DMS153 treated with DMSO at 0.1 percent for 48 hours (cell line): ENCODE measurements at regions not wholly inside any gene's neighbourhood (a gene's known extent, or its start where the extent isn't known, plus 50 kb on each side); places are given as distances from the start of the nearest gene placed in this dataset.
"Not testable (repeated sequence)": the region's sequence is repeated elsewhere in the genome, so short reads cannot be mapped to it uniquely, and the experiment has no call there.

Source experiments
- DNase-seq: peaks from one replicate; lab custom pipeline; 2025; ENCODE audit not compliant: unreplicated experiment; lab: John Stamatoyannopoulos, UW

DNA sequence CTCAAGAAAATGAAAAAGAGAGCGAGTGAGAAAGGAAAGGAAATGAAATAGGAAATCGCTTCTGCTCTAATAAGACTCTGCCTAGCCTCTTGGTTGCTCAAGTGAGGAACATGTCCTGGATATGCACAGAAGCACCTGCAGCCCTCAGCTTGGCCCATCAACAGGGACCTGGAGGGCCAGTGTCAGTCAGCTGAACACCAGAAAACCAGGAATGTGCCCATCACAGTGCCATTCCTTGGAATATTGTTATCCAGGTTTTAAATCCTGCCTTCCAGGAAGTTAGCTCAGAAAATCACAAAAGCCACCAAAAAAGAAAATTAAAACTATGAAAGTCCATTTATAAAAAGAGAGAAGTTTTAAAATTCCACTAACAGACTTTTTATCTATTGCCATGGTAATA is 173.4 kb upstream of the TPM1 start:
- no peak for DNase-seq

DNA sequence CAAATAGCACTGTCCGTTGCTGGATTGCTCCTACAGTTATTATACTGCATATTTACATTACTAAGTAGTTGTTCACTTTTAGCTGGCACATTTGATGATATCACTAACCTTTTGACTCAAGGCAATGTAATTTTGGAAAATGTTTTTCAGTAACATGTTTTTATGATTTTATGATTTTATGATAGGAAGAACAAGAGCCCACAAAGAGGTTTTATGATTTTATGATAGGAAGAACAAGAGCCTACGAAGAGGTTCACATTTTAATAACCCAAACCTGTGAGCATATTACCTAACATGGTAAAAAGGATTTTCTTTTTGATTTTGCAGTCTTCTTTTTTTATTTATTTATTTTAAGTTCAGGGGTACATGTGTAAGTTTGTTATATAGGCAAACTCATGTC is 172.3 kb upstream of the TPM1 start:
- DNase-seq: no peak

DNA sequence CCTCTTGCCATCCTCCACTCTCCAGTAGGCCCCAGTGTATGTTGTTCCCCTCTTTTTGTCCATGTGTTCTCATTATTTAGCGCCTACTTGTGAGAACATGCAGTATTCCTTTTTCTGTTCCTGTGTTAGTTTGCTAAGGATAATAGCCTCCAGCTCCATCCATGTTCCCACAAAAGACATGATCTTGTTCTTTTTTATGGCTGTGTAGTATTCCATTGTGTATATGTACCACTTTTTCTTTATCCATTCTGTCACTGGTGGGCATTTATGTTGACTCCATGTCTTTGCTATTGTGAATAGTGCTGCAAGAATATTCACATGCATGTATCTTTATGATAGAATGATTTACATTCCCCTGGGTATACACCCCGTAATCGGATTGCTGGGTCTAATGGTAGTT is 171.8 kb upstream of the TPM1 start:
- DNase-seq: not testable (repeated sequence)

GRCh38 chr15:62873203-62873602 is 169.3 kb upstream of the TPM1 start:
- DNase-seq: no peak

DNA sequence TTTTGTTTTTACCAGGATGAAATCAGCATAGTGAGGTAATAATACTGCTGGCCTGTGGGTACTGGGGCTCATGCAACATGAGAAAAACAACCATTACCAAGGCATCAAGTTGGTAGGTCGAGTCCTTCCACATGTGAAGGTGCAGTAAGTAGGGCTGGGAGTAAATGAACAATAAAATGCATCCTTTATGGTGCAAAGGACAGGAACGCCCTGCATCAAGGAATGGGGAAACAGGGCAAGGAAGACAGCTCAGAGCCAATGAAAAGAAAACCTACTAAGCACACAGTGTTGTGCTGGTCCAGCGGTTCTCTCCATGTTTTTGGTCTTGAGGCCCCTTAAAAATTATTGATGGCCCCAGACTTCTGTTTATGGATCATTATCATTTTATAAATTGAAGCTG is 168.5 kb upstream of the TPM1 start:
- no peak for DNase-seq

DNA sequence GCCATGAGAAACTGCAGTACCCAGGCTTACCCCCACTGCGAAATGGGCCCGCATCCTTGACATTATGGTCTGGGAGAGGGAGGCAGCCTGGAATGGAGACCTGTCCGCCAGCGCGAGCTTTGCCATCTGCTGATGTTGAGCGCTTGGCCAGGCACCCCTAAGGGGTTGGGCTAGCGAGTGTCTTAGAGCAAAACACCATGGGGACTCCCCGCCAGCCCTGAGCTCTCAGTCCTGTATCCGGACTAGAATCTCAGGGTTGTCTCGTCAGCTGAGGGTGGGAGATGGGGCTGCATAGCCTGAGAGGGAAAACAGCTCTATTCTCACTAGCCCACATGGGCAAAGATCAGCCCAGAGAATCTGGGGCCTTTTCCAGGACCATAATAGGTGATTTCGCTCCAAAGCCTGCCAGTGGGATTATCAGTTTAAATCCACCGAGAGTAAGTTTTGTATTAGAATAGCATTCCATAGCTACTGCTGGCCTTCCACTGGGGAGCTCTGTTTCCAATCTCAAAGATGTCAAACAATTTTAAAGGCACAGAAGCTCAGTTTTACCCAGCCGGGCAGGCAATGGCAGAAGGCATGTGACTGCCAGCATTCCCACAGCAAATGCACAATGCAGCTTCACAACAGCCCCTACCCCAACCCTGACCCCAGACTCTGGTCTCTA is 167.5 kb upstream of the TPM1 start:
- DNase-seq: no peak

- no peak for DNase-seq
These were observed 166.9 kb upstream of the TPM1 start for GRCh38 chr15:62875626-62876021.

DNA sequence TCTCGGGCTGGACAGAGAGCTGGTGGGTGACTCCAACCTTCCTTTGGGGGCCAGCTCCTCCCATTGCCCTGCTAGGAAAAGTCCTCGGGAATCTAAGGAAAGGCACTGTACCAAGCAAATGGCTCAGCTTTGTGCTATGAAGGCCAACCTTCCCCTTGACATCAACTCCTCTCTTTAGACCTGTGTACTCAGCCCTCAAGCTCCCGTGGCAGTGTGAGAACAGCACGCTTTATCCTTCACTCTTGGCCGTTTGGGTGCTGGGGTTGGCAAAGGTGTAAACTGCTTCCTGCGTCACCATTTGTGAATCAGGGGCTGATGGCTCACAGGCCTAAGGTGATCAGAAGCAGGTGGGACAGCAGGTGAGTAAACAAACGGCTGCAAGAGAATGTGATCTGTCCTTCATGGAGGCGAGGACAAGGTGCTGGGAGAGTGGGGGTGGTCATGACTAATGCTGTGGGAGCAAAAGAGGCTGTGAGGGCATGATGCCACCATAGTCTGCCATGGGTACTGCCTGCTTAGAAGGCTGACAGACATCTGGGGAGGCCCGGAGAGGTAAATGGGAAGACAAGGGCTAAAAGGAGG is 165.2 kb upstream of the TPM1 start:
- no peak for DNase-seq

GRCh38 chr15:62878070-62878469 is 164.5 kb upstream of the TPM1 start:
- no peak for DNase-seq

DNA sequence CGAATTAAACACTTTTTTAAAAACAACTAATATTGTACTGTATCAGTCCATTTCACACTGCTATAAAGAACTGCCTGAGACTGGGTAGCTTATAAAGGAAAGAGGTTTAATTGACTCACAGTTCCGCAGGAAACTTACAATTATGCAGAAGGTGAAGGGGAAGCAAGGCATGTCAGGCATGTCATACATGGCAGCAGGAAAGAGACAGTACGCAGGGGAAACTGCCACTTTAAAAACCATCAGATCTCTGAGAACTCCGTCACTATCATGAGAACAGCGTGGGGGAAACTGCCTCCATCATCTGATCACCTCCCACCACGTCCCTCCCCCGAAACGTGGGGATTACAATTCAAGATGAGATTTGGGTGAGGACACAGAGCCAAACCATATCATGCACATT is 162.8 kb upstream of the TPM1 start:
- no peak for DNase-seq

DNA sequence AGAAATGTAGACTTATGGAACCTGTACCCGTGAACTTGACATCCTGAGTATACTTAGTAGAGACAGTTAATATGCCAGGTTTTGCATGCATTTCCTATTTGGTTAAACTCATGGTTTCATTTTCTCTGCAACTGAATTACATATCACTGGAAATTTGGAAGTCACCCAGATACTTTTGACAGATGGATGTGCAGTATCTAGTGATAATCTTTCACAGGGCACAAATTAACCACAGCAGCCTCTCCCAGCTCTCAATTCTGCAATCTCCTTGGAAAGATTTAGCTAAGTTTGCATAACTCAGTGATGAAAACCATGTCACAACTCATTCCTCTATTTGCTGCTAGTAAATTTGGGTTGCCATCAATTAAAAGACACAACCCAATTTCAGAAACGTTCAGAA is 162.3 kb upstream of the TPM1 start:
- no peak for DNase-seq

DNA sequence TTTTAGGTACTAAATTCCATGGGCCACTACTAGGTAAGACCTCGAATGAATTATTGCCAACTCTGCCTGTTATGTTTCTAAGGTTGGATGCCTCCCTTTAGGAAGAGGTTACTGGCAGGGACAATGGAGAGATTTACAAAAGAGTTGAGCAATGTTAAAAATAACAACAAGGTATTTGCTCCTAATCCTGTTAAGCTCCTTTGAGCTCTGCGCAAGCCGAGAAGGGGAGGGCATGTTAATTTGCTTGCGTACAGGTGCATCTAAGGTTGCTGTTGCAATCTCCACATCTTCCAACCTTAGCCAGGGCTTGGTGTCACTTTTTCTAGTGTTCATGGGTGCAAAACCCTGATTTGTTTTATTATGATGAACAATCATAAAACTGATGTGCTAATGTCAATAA is 161.5 kb upstream of the TPM1 start:
- DNase-seq: no peak

DNA sequence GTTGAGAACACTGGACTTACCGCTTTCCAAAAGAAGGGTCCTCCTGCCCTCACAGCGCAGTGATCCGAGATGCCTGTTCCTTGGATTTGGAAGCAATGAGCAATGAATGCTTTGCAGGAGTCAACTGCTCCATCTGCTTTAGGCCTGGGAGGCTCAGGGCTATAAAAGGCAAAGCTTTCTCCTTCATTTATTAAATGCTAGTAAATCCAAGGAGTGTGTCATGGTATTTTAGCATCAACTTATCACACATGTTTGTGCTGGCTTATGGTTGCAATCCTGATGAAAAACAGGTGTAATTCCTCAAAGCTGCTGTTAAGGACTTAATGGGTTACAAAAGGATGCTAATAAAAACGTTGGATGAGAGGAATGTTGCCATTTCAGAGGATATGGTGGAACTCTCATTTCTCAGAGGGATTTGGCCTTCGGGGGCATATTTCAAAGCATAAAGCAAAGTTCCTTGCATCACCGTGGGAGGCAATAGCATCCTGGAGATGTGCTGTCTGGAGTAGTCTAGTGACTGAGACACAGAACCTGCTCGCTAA is 158.5 kb upstream of the TPM1 start:
- no peak for DNase-seq

GRCh38 chr15:62886431-62887071 is 156.0 kb upstream of the TPM1 start:
- no peak for DNase-seq

GRCh38 chr15:62887113-62887570 is 155.4 kb upstream of the TPM1 start:
- DNase-seq: no peak

DNA sequence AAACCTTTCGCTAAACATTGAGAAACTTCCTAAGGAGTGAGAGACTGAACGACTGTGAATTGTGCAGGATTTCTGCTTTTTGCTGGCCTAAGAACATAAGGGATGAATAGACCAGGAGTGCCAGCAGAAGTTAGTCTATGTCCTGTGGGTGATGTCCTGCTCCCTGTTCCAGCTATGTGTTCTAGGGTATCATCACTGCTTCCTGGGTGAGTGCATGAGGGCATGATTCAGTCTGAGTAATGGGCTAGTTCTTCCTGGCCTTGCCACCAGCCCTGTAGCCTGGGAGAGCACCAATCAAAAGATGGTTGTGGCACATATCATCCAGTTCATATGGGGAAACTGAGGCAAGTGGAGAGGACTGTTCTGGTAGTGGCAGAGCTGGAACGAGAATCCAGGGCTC is 153.9 kb upstream of the TPM1 start:
- DNase-seq: no peak

- no peak for DNase-seq
These were observed 153.3 kb upstream of the TPM1 start for GRCh38 chr15:62889141-62889661.

GRCh38 chr15:62889734-62890505 is 152.6 kb upstream of the TPM1 start:
- no peak for DNase-seq

DNA sequence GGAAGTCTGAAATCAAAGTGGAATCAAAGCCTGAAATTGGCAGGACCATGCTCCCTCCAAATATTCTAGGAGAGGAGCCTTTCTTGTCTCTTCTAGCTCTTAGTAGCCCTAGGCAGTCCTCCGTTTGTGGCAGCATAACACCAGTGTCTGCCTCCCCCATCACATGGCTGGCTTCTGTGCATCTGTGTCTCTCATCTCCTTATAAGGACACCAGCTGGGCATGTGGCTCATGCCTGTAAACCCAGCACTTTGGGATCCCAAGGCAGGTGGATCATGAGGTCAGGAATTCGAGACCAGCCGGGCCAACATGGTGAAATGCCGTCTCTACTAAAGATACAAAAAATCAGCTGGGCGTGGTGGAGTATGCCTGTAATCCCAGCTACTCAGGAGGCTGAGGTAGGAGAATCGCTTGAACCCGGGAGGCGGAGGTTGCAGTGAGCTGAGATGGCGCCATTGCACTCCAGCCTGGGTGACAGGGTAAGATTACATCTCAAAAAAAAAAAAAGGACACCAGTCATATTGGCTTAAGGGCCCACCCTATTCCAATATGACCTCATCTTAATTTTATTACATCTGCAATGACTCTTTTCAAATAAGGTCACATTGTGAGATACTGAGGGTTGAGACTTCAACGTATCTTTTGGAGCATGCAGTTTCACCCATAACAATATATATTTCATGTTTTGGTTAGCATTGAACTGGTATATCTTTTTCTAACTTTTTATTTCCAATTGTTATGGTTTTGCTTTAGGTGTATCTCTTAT is 148.0 kb upstream of the TPM1 start:
- no peak for DNase-seq

DNA sequence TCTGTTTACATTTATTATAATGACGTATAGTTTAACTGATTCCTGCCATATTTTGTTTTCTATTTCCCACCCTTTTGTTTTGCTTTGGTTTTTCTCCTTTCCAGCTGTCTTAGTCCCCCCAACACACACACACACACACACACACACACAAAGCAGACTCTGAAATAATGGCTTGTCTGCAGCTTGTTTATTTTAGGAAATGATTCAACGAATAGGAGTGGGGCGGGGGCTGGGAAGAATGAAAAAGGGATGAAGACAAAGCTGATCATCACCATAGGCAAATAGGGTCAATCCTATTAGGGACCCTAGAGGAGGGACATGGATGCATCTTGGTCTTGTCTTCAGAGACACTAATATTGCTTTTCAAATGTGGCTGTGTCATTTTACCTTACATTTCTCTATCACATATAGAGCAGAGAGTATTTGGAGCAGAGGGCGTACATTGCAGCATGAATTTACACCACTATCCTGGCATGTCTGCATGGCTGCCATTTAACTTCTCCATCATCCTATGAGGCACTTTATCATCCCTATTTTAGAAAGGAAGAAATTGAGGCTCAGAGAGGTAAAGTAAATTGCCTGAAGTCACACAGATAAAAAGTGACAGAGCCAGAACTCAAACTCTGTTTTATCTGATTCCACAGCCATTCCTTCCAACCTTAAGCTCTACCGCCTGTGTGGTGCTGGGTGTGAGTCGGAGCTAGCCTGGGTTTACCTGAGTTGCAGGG is 147.2 kb upstream of the TPM1 start:
- DNase-seq: no peak
